ENCODE measurements at regions not wholly inside any gene's neighbourhood (a gene's known extent, or its start where the extent isn't known, plus 50 kb on each side); places are given as distances from the start of the nearest gene placed in this dataset.
A peak's percentile ranks its signal among the peaks of the same experiment; 100 is the strongest.

DNA sequence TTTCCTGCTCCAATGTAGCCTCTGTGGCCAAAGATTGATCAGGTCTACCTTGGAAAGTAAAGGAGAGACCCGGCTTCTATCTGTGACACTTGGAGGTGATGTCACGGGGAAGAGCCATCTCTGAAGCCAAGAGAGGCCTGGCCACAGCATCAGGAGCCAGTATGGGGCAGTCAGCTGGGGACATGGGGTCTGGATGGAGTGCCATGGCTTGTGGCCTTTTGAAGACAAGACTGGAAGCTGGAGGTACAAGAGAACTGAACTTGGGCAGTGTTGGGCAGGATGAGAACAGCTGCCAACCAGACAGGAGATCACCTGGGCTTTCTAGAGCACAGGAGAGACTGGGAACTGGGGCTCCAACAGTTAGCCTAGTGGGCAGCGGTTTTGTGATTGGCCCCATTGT lies 190.7 kb downstream of the TENT4A start:
- H3K4me1 ChIP-seq, result no peaks in the 10 kb centered on the region
- no peak overlapping the region for H3K27ac ChIP-seq
- no peaks in the 10 kb centered on the region for H3K27me3 ChIP-seq
- H3K9me3 ChIP-seq, result no peaks in the 10 kb centered on the region
- H3K4me3 ChIP-seq, result no peak overlapping the region
- 96% methylated on average over 2 of the region's 3 CpGs for whole genome bisulfite sequencing
- no peak for DNase-seq (ENCODE audit: low spot score in 2 of 2)
- no peaks in the 10 kb centered on the region for H3K36me3 ChIP-seq
- no peak for TF ChIP-seq EP300 (IDR thresholded peaks at IDR 0.05)
- TF ChIP-seq POLR2A (IDR thresholded peaks at IDR 0.05), result no peak
- TF ChIP-seq CTCF (IDR thresholded peaks at IDR 0.05), result no peak
- no peak for TF ChIP-seq POLR2AphosphoS5 (IDR thresholded peaks at IDR 0.05)

DNA sequence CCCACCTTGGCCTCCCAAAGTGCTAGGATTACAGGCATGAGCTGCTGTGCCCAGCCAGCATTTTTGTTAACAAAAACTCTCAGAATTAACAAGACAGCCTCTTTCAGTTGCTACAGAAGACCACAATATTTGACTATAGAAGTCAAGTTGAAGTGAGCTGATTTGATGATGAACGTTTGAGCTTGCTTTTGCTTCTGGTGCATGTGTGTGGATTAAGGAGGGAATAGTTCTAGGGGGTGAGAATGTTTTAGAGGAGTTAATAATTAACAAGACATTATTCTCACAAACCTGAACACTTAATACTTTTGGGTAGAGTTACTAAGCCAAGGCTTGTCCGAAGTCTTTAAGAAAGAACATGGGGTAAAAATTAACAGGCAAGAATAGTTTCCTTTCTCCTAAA lies 191.6 kb downstream of the TENT4A start:
- H3K27me3 ChIP-seq, result no peaks in the 10 kb centered on the region
- no peak overlapping the region for H3K4me3 ChIP-seq
- H3K9me3 ChIP-seq, result no peaks in the 10 kb centered on the region
- 61% methylated on average over 2 of the region's 2 CpGs for WGBS
- no peaks in the 10 kb centered on the region for H3K4me1 ChIP-seq
- no peak for DNase-seq (ENCODE audit: low spot score in 2 of 2)
- no peaks in the 10 kb centered on the region for H3K36me3 ChIP-seq
- H3K27ac ChIP-seq, result no peak overlapping the region
- TF ChIP-seq CTCF (IDR thresholded peaks at IDR 0.05), result no peak
- TF ChIP-seq EP300 (IDR thresholded peaks at IDR 0.05), result no peak
- TF ChIP-seq POLR2AphosphoS5 (IDR thresholded peaks at IDR 0.05), result no peak
- TF ChIP-seq POLR2A (IDR thresholded peaks at IDR 0.05), result no peak

GRCh38 chr5:6905423-6905822 lies 192.2 kb downstream of the TENT4A start:
- H3K27ac ChIP-seq, result no peak overlapping the region
- H3K36me3 ChIP-seq, result no peaks in the 10 kb centered on the region
- H3K27me3 ChIP-seq, result no peaks in the 10 kb centered on the region
- 51% methylated on average over 8 of the region's 8 CpGs for WGBS
- TF ChIP-seq POLR2A (IDR thresholded peaks at IDR 0.05) (no peak), POLR2AphosphoS5 (IDR thresholded peaks at IDR 0.05) (no peak), CTCF (IDR thresholded peaks at IDR 0.05) (no peak), EP300 (IDR thresholded peaks at IDR 0.05) (no peak)
- no peak overlapping the region for H3K4me3 ChIP-seq
- no peaks in the 10 kb centered on the region for H3K9me3 ChIP-seq
- no peak for DNase-seq (ENCODE audit: low spot score in 2 of 2)
- no peaks in the 10 kb centered on the region for H3K4me1 ChIP-seq

DNA sequence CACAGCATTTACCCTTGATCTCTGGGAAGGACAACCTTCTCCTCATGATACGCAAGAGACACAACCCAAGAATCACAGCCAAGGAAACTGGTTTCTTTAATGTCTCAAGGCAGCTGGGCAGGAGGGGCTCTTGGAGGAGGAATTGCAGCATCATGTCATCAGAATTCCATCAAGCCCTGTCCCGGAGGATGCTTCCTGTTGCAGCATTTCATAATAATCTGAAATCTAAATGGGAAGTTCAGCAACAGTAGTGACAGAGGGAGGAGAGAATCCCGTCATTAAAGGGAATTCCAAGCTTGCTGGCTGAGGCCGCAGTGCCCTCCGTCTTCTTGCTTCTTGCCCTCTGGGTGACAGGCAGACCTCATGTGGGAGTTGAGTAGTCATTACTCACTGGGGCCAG lies 192.7 kb downstream of the TENT4A start:
- Histone ChIP-seq H3K27me3 (no peaks in the 10 kb centered on the region), H3K36me3 (no peaks in the 10 kb centered on the region), H3K4me1 (no peaks in the 10 kb centered on the region), H3K9me3 (no peaks in the 10 kb centered on the region), H3K27ac (no peak overlapping the region), H3K4me3 (no peak overlapping the region)
- peak in 1 of 2 donors; percentile 65 for DNase-seq (ENCODE audit: low spot score in 2 of 2)
- WGBS, result 24% methylated on average over 5 of the region's 5 CpGs
- TF ChIP-seq EP300 (IDR thresholded peaks at IDR 0.05) (no peak), CTCF (IDR thresholded peaks at IDR 0.05) (no peak), POLR2AphosphoS5 (IDR thresholded peaks at IDR 0.05) (no peak), POLR2A (IDR thresholded peaks at IDR 0.05) (no peak)

DNA sequence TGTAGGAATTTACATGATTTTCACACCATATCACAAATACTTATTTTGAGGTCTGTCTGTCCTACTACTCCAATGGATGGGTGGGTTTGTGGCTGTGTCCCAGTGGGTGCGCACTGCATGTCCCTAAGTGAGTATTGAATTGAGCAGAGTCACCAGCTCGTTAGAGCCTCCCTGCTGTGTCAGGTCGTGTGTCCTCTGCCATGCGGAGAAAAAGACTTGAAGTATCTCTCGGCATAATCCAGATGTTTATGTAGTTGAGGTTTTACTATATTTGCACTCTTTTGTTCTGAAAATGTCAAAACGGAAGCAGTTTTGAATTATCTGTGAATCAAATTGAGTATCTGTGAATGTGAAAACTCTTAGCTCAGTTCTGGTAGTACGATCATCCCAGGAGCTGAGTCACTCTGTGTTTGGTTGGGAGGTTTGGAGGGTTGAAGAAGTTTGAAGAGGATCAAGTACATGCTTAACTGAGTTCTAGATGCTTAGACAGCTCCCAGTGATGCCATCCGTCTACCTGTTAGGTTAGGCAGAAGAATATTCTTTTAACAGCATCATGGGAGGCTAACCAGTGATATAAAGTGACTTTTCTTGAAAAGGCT lies 194.2 kb downstream of the TENT4A start:
- Histone ChIP-seq H3K27me3 (no peaks in the 10 kb centered on the region), H3K36me3 (no peaks in the 10 kb centered on the region), H3K4me1 (no peaks in the 10 kb centered on the region), H3K4me3 (no peak overlapping the region), H3K27ac (no peak overlapping the region), H3K9me3 (no peaks in the 10 kb centered on the region)
- DNase-seq (ENCODE audit: low spot score in 2 of 2), result no peak
- WGBS, result 81% methylated on average over 8 of the region's 8 CpGs
- no peak for TF ChIP-seq POLR2AphosphoS5 (IDR thresholded peaks at IDR 0.05)
- no peak for TF ChIP-seq CTCF (IDR thresholded peaks at IDR 0.05)
- no peak for TF ChIP-seq POLR2A (IDR thresholded peaks at IDR 0.05)
- no peak for TF ChIP-seq EP300 (IDR thresholded peaks at IDR 0.05)

Data from suprapubic skin (tissue), 4 donors.